NT2/D1 (cell line): ENCODE measurements at regions not wholly inside any gene's neighbourhood (a gene's known extent, or its start where the extent isn't known, plus 50 kb on each side); places are given as distances from the start of the nearest gene placed in this dataset.

ENCODE experiments used
- DNase-seq: peaks from one replicate; pipeline ENCODE4 v3.0.0-alpha.2; 2011; ENCODE audit warnings: low read depth, low spot score
- H3K27me3 ChIP-seq: 2 replicates; pipeline ENCODE4 v1.6.0; 2011; ENCODE audit warnings: mild to moderate bottlenecking; ENCODE audit not compliant: insufficient read length, insufficient read depth
- H3K36me3 ChIP-seq: 2 replicates; pipeline ENCODE4 v1.6.1; 2011; ENCODE audit warnings: mild to moderate bottlenecking, low read length, mixed read lengths; ENCODE audit not compliant: insufficient read depth, insufficient read length
- H3K4me1 ChIP-seq: 2 replicates; pipeline ENCODE4 v1.5.1; 2011; ENCODE audit not compliant: insufficient read depth, insufficient read length
- H3K4me3 ChIP-seq: 2 replicates; pipeline ENCODE4 v1.5.1; 2011; ENCODE audit warnings: low read depth; ENCODE audit not compliant: insufficient read length
- H3K9ac ChIP-seq: 2 replicates; pipeline ENCODE4 v1.6.0; 2011; ENCODE audit warnings: low read depth; ENCODE audit not compliant: insufficient read length
- H3K9me3 ChIP-seq: 2 replicates; pipeline ENCODE4 v1.5.1; 2011; ENCODE audit warnings: mild to moderate bottlenecking, low read length; ENCODE audit not compliant: insufficient read depth
- SUZ12 ChIP-seq: IDR thresholded peaks from 2 replicates; pipeline ENCODE4 v1.6.1; 2011; ENCODE audit not compliant: insufficient read length, insufficient read depth; ENCODE audit errors: extremely low read depth
- YY1 ChIP-seq: IDR thresholded peaks from 2 replicates; pipeline ENCODE4 v1.6.1; 2011; ENCODE audit not compliant: insufficient read length, insufficient read depth
- ZNF274 ChIP-seq: IDR thresholded peaks from 2 replicates; pipeline ENCODE4 v1.6.1; 2011; ENCODE audit warnings: mild to moderate bottlenecking, low read depth, low read length

- no peaks in the 10 kb centered on the region for H3K36me3 ChIP-seq
- no peaks in the 10 kb centered on the region for H3K27me3 ChIP-seq
- no peaks in the 10 kb centered on the region for H3K4me1 ChIP-seq
- no peak for DNase-seq
- no peak for TF ChIP-seq SUZ12
- TF ChIP-seq YY1: no peak
- no peak for TF ChIP-seq ZNF274
- H3K4me3 ChIP-seq: no peak overlapping the region
- no peak overlapping the region for H3K9ac ChIP-seq
- no peaks in the 10 kb centered on the region for H3K9me3 ChIP-seq
Measured at GRCh38 chr6:156550949-156551348, 226.2 kb upstream of the ARID1B start.

- H3K9ac ChIP-seq: no peak overlapping the region
- H3K4me1 ChIP-seq: no peaks in the 10 kb centered on the region
- TF ChIP-seq ZNF274 (no peak), SUZ12 (no peak), YY1 (no peak)
- H3K27me3 ChIP-seq: no peaks in the 10 kb centered on the region
- DNase-seq: no peak
- H3K4me3 ChIP-seq: no peak overlapping the region
- H3K9me3 ChIP-seq: no peaks in the 10 kb centered on the region
- H3K36me3 ChIP-seq: no peaks in the 10 kb centered on the region
Measured at GRCh38 chr6:156545931-156546330, 231.2 kb upstream of the ARID1B start.

GRCh38 chr6:156545021-156545420 is 232.2 kb upstream of the ARID1B start:
- Histone ChIP-seq H3K4me1 (no peaks in the 10 kb centered on the region), H3K36me3 (no peaks in the 10 kb centered on the region), H3K9ac (no peak overlapping the region), H3K27me3 (no peaks in the 10 kb centered on the region), H3K9me3 (no peaks in the 10 kb centered on the region), H3K4me3 (no peak overlapping the region)
- TF ChIP-seq ZNF274 (no peak), YY1 (no peak), SUZ12 (no peak)
- DNase-seq: no peak

- no peak overlapping the region for H3K9ac ChIP-seq
- TF ChIP-seq SUZ12 (no peak), ZNF274 (no peak), YY1 (no peak)
- H3K9me3 ChIP-seq: no peaks in the 10 kb centered on the region
- no peaks in the 10 kb centered on the region for H3K27me3 ChIP-seq
- no peak overlapping the region for H3K4me3 ChIP-seq
- no peak for DNase-seq
- no peaks in the 10 kb centered on the region for H3K36me3 ChIP-seq
- H3K4me1 ChIP-seq: no peaks in the 10 kb centered on the region
Measured at GRCh38 chr6:156544046-156544445, 233.1 kb upstream of the ARID1B start.

GRCh38 chr6:156543431-156543830 is 233.7 kb upstream of the ARID1B start:
- Histone ChIP-seq H3K27me3 (no peaks in the 10 kb centered on the region), H3K4me1 (no peaks in the 10 kb centered on the region), H3K9me3 (no peaks in the 10 kb centered on the region), H3K4me3 (no peak overlapping the region), H3K36me3 (no peaks in the 10 kb centered on the region), H3K9ac (no peak overlapping the region)
- TF ChIP-seq YY1 (no peak), ZNF274 (no peak), SUZ12 (no peak)
- no peak for DNase-seq

DNA sequence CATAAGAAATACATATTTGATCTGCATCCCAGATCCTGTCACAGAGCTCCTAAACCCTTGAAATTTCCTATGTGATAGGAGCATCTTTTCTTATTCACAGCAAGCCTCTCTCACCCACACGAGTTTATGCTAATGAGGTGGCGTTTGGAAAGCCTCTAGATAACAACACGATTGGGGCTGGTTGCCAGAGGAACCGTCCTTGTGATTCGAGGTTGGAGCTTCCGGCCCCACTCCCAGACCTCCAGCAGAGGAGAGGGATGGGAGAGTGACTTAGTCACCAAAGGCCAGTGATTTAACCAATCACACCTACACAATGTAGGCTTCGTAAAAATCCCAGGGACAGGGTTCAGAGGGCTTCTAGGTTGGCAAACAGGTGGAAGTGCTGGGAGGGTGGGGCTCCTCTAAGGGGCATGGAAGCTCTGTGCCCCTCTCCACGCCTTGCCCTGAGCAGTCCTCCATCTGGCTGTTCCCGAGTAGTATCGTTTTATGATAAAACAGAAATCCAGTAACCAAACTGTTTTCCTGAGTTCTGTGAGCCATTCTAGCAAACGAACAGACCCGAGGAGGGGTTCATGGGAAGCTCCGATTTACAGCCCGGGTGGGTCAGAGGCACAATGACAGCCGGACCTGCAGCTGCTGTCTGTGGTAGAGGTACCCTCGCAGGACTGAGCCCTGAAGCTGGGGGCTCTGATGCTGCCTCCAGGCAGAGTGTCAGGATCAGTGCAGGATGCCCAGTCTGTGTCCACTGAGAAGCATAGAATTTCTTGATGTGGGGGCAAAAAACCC is 238.1 kb upstream of the ARID1B start:
- DNase-seq: peak; percentile 16
- Histone ChIP-seq H3K9ac (no peak overlapping the region), H3K9me3 (no peaks in the 10 kb centered on the region)

DNA sequence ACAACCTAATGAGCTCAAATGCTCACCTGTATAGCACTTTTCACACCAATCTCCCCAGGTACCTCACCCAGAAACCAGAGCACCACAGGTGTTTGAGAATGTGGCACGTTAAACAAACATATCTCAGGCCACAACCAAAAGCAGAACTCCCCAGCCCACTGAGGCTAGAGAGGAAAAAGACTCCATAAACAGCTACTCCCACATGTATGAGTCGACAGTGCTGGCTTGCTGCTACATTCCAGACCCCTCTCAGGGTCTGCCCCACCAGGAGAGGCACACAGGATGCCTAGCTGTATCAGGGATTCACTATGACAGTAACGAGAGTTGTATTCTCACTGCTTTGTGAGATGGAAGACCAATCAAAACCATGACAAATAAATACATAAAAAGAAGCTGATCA is 242.6 kb upstream of the ARID1B start:
- no peak for DNase-seq
- no peaks in the 10 kb centered on the region for H3K9me3 ChIP-seq
- TF ChIP-seq YY1: no peak
- no peak for TF ChIP-seq ZNF274
- TF ChIP-seq SUZ12: no peak
- H3K36me3 ChIP-seq: no peaks in the 10 kb centered on the region
- no peaks in the 10 kb centered on the region for H3K27me3 ChIP-seq
- no peak overlapping the region for H3K9ac ChIP-seq
- H3K4me1 ChIP-seq: no peaks in the 10 kb centered on the region
- H3K4me3 ChIP-seq: no peak overlapping the region

More for the DNA sequence above, 238.1 kb upstream of the ARID1B start:
- TF ChIP-seq YY1: no peak
- Histone ChIP-seq H3K4me3 (no peak overlapping the region), H3K4me1 (no peaks in the 10 kb centered on the region), H3K27me3 (no peaks in the 10 kb centered on the region), H3K36me3 (no peaks in the 10 kb centered on the region)

DNA sequence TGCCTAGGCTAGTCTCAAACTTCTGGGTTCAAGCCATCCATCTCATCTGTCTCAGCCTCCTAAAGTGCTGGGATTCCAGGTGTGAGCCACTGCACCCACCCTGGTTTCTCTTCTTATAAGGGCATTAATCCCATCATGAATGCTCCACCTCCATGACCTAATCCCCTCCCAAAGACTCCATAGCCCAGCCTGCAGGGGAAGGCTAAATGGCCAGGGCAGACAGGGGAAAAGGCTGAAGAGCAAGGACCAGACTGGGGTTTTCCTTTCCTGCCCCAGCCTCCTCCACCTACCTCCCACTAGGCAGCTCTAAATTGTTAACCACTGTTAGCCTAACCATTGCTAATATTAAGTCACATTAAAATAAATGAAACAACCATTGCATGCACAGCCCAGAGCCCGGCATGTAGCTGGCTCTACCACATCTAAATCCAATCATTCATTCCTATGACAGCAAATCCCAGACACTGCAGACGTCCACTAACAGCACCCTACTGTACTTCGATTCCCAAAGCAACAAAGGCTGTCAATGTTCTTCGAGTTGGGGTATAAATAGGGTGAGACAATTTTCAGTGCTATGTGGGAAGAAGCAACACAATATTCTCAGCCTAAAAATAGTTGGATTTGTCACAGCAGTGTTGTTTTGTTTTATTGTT is 243.2 kb upstream of the ARID1B start:
- Histone ChIP-seq H3K27me3 (no peaks in the 10 kb centered on the region), H3K36me3 (no peaks in the 10 kb centered on the region), H3K4me1 (no peaks in the 10 kb centered on the region), H3K9me3 (no peaks in the 10 kb centered on the region), H3K9ac (no peak overlapping the region), H3K4me3 (no peak overlapping the region)
- no peak for DNase-seq
- TF ChIP-seq YY1: no peak
- no peak for TF ChIP-seq SUZ12
- no peak for TF ChIP-seq ZNF274
